ENCODE measurements at regions not wholly inside any gene's neighbourhood (a gene's known extent, or its start where the extent isn't known, plus 50 kb on each side); places are given as distances from the start of the nearest gene placed in this dataset.

- no peak overlapping the region for H3K27ac ChIP-seq
- no peak overlapping the region for H2AFZ ChIP-seq
Measured at GRCh38 chr3:9301091-9301490, 51.6 kb upstream of the SRGAP3 start.

GRCh38 chr3:9301798-9302197, 52.4 kb upstream of the SRGAP3 start:
- no peaks in the 10 kb centered on the region for H3K9me2 ChIP-seq (replicated peaks; ENCODE audit: insufficient read depth)
- H3K4me2 ChIP-seq: peak overlapping the region; percentile 77
- no peak for DNase-seq (ENCODE audit: low spot score)
- TF ChIP-seq EZH2 (IDR thresholded peaks at IDR 0.05; ENCODE audit: borderline replicate concordance): no peak
- no peak for TF ChIP-seq EZH2phosphoT487 (IDR thresholded peaks at IDR 0.05; ENCODE audit: low read depth, severe bottlenecking, unreplicated experiment)
- no peak for TF ChIP-seq CTCF (IDR thresholded peaks at IDR 0.05; ENCODE audit: poor library complexity)
- H3K27ac ChIP-seq: no peak overlapping the region
- 79% methylated on average over 10 of the region's 10 CpGs for WGBS (ENCODE audit: low lambda C conversion rate, missing lambda C conversion rate)
- H3K79me2 ChIP-seq: no peaks in the 10 kb centered on the region
- H3K36me3 ChIP-seq (replicated peaks; ENCODE audit: insufficient read depth, low read depth): no peaks in the 10 kb centered on the region
- H3K9me3 ChIP-seq (ENCODE audit: low read depth): no peaks in the 10 kb centered on the region
- H2AFZ ChIP-seq: peak overlapping the region; percentile 65
- no peak overlapping the region for H3K4me3 ChIP-seq
- no peaks in the 10 kb centered on the region for H4K20me1 ChIP-seq (ENCODE audit: insufficient read depth, poor library complexity, severe bottlenecking)
- H3K4me1 ChIP-seq (ENCODE audit: insufficient read depth): no peaks in the 10 kb centered on the region
- no peaks in the 10 kb centered on the region for H3K27me3 ChIP-seq

More at GRCh38 chr3:9301091-9301490, 51.6 kb upstream of the SRGAP3 start:
- WGBS (ENCODE audit: low lambda C conversion rate, missing lambda C conversion rate): 73% methylated on average over 5 of the region's 5 CpGs
- H3K9me3 ChIP-seq (ENCODE audit: low read depth): no peaks in the 10 kb centered on the region
- no peak overlapping the region for H3K4me2 ChIP-seq
- no peaks in the 10 kb centered on the region for H3K4me1 ChIP-seq (ENCODE audit: insufficient read depth)
- no peaks in the 10 kb centered on the region for H3K79me2 ChIP-seq
- no peaks in the 10 kb centered on the region for H3K27me3 ChIP-seq
- no peak for TF ChIP-seq CTCF (IDR thresholded peaks at IDR 0.05; ENCODE audit: poor library complexity)
- no peak for TF ChIP-seq EZH2phosphoT487 (IDR thresholded peaks at IDR 0.05; ENCODE audit: low read depth, severe bottlenecking, unreplicated experiment)
- no peak for DNase-seq (ENCODE audit: low spot score)
- no peak overlapping the region for H3K4me3 ChIP-seq
- no peaks in the 10 kb centered on the region for H3K9me2 ChIP-seq (replicated peaks; ENCODE audit: insufficient read depth)
- no peaks in the 10 kb centered on the region for H3K36me3 ChIP-seq (replicated peaks; ENCODE audit: insufficient read depth, low read depth)
- no peaks in the 10 kb centered on the region for H4K20me1 ChIP-seq (ENCODE audit: insufficient read depth, poor library complexity, severe bottlenecking)

- WGBS (ENCODE audit: low lambda C conversion rate, missing lambda C conversion rate): 18% methylated on average over 24 of the region's 24 CpGs
- no peaks in the 10 kb centered on the region for H3K27me3 ChIP-seq
- no peaks in the 10 kb centered on the region for H3K79me2 ChIP-seq
- H3K4me1 ChIP-seq (ENCODE audit: insufficient read depth): no peaks in the 10 kb centered on the region
- H3K9me2 ChIP-seq (replicated peaks; ENCODE audit: insufficient read depth): no peaks in the 10 kb centered on the region
- no peaks in the 10 kb centered on the region for H3K36me3 ChIP-seq (replicated peaks; ENCODE audit: insufficient read depth, low read depth)
- peak overlapping the region; percentile 11 for H3K4me3 ChIP-seq
- H3K27ac ChIP-seq: no peak overlapping the region
- TF ChIP-seq EZH2phosphoT487 (IDR thresholded peaks at IDR 0.05; ENCODE audit: low read depth, severe bottlenecking, unreplicated experiment) (no peak), EZH2 (IDR thresholded peaks at IDR 0.05; ENCODE audit: borderline replicate concordance) (no peak), CTCF (IDR thresholded peaks at IDR 0.05; ENCODE audit: poor library complexity) (peak; percentile 93)
- peak; percentile 93 for DNase-seq (ENCODE audit: low spot score)
- peak overlapping the region; percentile 65 for H2AFZ ChIP-seq
- no peaks in the 10 kb centered on the region for H4K20me1 ChIP-seq (ENCODE audit: insufficient read depth, poor library complexity, severe bottlenecking)
- H3K4me2 ChIP-seq: peak overlapping the region; percentile 77
- H3K9me3 ChIP-seq (ENCODE audit: low read depth): no peaks in the 10 kb centered on the region
Measured at GRCh38 chr3:9302425-9303181, 53.2 kb upstream of the SRGAP3 start.

All from hepatocyte (in vitro differentiated cells).